DMS114 treated with DMSO at 0.1 percent for 48 hours (cell line): ENCODE measurements at regions not wholly inside any gene's neighbourhood (a gene's known extent, or its start where the extent isn't known, plus 50 kb on each side); places are given as distances from the start of the nearest gene placed in this dataset.
"Not testable (repeated sequence)": the region's sequence is repeated elsewhere in the genome, so short reads cannot be mapped to it uniquely, and the experiment has no call there.

ENCODE experiments used
- DNase-seq: peaks from one replicate; lab custom pipeline; 2025; ENCODE audit not compliant: unreplicated experiment; lab: John Stamatoyannopoulos, UW

GRCh38 chr3:64392001-64392400 lies 166.7 kb upstream of the PRICKLE2 start:
- DNase-seq, result no peak

GRCh38 chr3:64390893-64391292 lies 165.6 kb upstream of the PRICKLE2 start:
- no peak for DNase-seq

GRCh38 chr3:64388886-64389285 lies 163.6 kb upstream of the PRICKLE2 start:
- no peak for DNase-seq

- DNase-seq, result no peak
Measured at GRCh38 chr3:64387688-64388087, 162.4 kb upstream of the PRICKLE2 start.

GRCh38 chr3:64385277-64385676 lies 160.0 kb upstream of the PRICKLE2 start:
- DNase-seq, result no peak

DNA sequence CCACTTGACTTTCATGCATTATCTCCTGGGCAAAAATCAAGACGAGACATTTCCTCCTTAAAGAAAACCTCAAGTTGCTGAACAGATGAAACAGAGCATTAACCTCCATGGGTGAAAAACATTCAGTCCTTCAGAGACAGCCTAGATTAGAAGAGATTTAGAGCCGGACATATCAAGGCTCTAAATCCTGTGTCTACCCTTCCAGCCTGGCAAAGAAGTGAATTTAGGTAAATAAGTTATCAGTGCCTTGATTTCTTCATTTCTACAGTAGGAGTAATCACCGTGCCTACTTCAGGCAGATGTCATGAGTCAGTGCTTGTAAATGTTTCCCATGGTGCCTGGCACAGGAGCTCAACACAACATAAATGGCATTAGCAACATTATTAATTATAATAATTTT lies 159.3 kb upstream of the PRICKLE2 start:
- DNase-seq, result no peak

DNA sequence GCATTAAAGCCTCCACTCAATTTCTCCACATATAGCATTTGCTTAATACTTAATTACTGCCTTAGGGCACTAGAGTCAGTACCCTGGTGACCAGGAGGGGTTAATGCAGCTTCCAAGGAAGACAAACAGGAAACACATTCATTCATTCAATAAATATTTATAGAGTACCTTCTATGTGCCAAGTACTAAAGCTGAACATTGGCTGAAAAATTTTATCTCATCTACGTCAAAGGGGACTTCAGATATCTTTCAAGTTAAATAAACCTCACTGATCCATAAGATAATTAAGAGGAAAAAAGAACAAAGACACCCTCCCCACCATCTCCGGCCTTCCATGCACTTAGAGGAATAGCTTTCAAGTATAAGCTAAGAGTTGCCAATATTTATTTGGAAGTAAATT lies 156.9 kb upstream of the PRICKLE2 start:
- DNase-seq, result no peak

DNA sequence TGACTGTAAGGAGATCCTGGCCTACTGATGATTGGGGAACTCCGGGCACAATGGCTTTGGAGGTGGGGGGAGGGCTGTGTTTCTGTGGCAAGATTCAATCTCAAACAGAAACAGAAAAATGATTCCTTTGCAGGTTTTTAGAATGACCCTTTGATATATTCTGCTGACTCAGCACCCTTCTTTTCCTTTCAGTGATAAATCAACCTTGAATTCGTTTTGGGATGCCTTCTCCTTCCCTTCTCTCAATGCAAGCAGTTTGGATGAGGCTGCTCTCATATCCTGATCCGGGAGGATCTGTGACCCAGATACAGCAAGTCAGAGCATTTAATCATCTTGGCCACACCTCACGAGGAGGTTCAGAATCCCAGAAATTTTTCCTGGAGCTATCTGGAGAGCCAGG lies 156.1 kb upstream of the PRICKLE2 start:
- DNase-seq, result no peak

DNA sequence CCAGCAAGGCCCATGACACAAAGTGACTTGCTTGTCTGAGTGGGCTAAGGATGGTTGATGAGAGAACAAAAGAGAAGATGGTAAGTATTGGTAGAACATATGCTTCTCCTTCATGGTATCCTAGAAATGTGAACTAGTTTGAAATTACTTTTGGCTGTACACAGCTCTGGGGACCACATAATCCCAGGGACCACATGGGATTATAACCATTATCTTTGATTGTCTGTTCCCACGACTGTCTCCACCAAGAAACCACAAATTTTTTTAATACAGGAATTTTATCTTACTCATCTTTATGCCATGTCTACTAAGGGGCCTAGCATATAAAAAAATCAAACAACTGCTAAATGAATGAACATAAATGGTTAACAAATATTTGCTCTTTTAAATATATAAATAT lies 155.3 kb upstream of the PRICKLE2 start:
- DNase-seq, result no peak

DNA sequence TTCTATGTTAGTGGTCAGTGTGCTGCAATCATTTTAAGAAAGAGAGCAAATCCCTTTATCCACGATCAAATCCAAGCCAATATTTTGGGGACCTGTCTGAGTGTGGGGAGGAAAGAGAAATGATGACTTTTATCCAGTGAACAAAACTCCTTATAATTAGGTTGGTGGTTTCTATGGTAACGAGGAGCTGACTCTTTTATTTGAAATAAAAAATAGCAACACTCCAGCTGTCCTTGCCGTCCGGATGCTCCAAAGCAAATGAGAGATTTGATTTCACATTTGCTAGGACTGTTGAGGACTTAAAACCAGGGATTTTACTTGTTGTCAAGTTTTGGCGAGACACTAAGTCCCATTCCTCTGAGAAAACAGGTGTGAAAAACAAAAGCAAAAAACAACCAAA lies 154.0 kb upstream of the PRICKLE2 start:
- DNase-seq, result no peak

- DNase-seq, result no peak
Measured at GRCh38 chr3:64377942-64378341, 152.7 kb upstream of the PRICKLE2 start.

DNA sequence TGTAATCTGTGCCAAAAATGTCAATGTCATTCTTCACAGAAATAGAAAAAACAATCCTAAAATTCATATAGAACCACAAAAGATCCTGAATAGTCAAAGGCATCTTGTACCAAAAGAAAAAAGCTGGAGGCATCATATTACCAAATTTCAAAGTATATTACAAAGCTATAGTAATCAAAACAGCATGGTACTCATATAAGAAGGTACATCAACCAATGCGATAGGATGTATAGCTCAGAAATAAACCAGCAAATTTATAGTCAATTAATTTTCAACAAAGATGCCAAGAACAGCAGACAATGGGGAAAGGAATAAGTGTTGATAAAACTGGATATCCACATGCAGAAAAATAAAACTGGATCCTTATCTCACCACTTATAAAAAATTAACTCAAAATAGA lies 150.5 kb upstream of the PRICKLE2 start:
- no peak for DNase-seq

GRCh38 chr3:64369390-64369789 lies 144.1 kb upstream of the PRICKLE2 start:
- DNase-seq, result no peak

DNA sequence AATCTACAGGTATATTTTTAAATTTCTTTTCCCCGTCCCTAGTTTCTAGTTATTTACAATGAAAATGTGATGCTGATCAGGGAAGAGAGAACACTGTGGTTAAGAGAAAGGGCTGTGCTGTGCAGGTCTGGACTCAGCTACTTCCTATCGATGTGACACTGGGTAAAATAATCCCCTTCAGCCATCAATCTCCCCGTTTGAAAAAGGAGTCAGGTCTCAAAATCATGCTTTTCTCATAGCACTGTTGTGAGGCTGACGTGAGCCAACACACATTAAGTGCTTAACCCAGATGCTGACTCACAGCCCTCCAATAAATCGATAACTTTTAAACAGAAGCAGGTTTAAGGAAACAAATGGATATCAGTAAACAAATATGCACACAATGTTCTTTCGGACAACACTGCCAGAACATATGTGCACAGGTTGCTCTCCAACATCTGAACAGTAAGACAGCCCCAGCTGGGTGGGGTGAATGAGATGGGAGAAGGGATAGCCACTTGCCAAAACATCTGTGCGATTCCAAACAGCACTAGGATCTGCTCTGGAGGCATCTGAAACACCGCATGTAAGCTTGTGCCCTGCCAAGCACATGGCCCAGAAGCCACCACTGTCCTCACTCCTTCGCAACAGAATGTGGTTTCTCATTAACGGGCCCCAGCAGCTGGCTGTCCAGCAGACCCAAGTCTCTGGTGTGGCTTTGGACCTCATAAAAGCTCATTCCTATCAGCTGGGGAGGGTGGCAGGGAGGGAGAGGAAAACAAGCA lies 143.2 kb upstream of the PRICKLE2 start:
- no peak for DNase-seq

- DNase-seq, result no peak
Measured at GRCh38 chr3:64365877-64366276, 140.6 kb upstream of the PRICKLE2 start.

- no peak for DNase-seq
Measured at GRCh38 chr3:64363842-64364241, 138.6 kb upstream of the PRICKLE2 start.

DNA sequence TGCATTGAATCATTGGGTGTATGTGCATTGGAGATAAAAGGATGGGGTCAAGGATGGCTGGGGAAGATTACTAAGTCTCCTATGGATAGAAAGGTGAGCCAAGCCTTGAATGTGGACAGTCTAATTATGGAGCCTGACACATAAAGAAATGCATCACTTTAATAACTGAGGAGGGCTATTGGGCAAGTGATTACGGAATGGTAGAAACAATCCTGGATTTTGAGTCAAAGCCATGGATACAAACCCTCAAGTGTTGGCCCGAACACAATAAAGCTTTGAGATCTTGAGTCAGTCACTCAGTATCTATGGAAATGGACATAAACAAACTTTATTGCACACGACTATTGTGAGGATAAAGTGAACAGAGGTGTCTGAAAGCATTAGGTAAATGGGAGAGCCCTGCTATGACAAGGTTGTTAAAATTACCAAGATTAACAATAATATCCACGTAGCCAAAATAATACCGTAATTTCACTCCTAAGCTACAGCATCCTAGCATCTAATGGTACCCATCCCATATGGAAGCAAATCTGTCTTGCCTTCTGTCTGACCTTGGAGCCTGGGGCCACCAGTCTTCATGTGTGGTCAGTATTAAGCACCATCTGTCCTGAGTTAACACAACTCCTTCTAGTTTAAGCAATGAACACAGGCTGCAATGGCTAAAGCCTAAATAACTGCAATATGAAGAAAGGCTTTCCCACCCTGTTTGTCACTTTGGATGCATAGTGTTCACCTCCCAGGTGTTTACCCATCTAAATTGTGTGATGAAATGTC lies 136.9 kb upstream of the PRICKLE2 start:
- no peak for DNase-seq

GRCh38 chr3:64361036-64361435 lies 135.8 kb upstream of the PRICKLE2 start:
- not testable (repeated sequence) for DNase-seq

- no peak for DNase-seq
Measured at GRCh38 chr3:64360280-64360679, 135.0 kb upstream of the PRICKLE2 start.

DNA sequence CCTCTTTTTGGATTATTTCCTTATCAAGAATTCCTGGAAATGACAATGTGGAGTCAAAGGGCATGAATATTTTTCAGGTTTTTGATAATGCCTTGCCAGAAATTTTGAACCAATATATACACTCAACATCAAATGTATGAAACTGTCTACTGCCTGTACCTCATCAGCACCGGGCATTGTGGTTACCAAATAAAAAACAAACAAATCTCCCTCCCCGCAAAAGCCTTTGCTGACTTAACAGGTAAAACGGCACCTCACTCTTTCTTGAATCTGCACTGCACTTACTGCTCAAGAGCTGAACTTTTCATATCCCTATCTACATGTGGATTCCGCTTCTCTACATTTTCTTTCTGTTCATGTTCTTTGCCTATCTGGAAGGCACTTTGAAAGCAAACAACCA lies 134.5 kb upstream of the PRICKLE2 start:
- DNase-seq, result no peak

DNA sequence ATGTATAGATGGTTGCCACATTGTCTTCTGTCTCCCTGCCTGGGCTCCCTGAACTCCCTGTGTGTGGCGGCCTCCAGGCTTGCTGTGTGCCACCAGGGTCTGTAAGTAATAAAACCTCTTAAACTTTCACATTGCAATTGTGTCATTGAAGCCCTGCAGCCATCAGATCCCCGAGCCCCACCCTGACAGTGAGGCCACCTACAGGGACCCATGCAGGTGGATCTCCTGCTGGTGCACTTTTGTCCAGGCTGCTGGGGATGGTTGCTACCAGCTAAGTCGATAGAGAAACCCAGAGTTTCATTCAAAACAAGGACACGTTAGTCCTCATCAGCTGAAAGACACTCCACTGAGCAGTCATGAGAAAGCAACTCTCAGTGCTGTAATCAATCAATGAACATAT lies 133.6 kb upstream of the PRICKLE2 start:
- no peak for DNase-seq

- DNase-seq, result no peak
Measured at GRCh38 chr3:64358176-64358575, 132.9 kb upstream of the PRICKLE2 start.

DNA sequence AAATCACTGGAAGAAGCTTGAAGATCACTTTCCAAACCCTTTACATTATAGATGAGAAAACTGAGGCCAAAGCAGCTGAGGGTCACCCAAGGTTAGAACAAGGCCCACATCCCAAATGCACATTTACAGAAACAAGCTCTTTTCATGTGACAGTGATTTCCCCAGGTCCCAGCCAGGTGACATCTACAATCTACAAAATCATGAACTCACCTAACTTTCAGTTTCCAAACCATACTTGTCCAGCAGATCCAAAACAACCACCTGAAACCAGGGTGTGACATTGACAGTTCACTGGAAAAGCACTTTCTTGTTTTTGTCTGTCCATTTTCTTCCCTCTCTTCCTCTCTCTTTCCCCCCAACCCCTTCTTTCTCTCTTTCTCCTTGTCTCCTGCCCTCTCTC lies 132.2 kb upstream of the PRICKLE2 start:
- no peak for DNase-seq
